SK-N-MC (cell line): ENCODE measurements at regions not wholly inside any gene's neighbourhood (a gene's known extent, or its start where the extent isn't known, plus 50 kb on each side); places are given as distances from the start of the nearest gene placed in this dataset.

Experiments
- EZH2 ChIP-seq: fragments of 200-600 bp; sonication (generic); IDR thresholded peaks from one replicate; pipeline ENCODE4 v1.6.1; 2017; ENCODE audit warnings: antibody characterized with exemption
- POLR2AphosphoS5 ChIP-seq: IDR thresholded peaks from 2 replicates; pipeline ENCODE4 v1.6.1; 2012; ENCODE audit warnings: mild to moderate bottlenecking, low read depth, low read length, borderline replicate concordance

GRCh38 chr4:53865054-53865453, 199.4 kb downstream of the CHIC2 start:
- TF ChIP-seq EZH2 (no peak), POLR2AphosphoS5 (no peak)
